Hypothalamus (tissue), 51 donors: ENCODE measurements at regions not wholly inside any gene's neighbourhood (a gene's known extent, or its start where the extent isn't known, plus 50 kb on each side); places are given as distances from the start of the nearest gene placed in this dataset.

Experiments used
- DNase-seq, 51 donors: peaks; one replicate each; lab custom pipeline; 2025; lab: John Stamatoyannopoulos, UW

- DNase-seq: no peak
Measured at GRCh38 chr4:138086611-138087041, 155.5 kb downstream of the SLC7A11 start.

GRCh38 chr4:138085736-138086305, 156.3 kb downstream of the SLC7A11 start:
- no peak for DNase-seq

- no peak for DNase-seq
Measured at GRCh38 chr4:138078751-138079520, 163.2 kb downstream of the SLC7A11 start.

- no peak for DNase-seq
Measured at GRCh38 chr4:138078253-138078652, 163.9 kb downstream of the SLC7A11 start.

- no peak for DNase-seq
Measured at GRCh38 chr4:138076561-138076960, 165.6 kb downstream of the SLC7A11 start.

GRCh38 chr4:138070816-138071215, 171.3 kb downstream of the SLC7A11 start:
- no peak for DNase-seq

- no peak for DNase-seq
Measured at GRCh38 chr4:138063581-138063980, 178.6 kb downstream of the SLC7A11 start.

- no peak for DNase-seq
Measured at GRCh38 chr4:138062929-138063328, 179.2 kb downstream of the SLC7A11 start.

- no peak for DNase-seq
Measured at GRCh38 chr4:138056541-138056940, 185.6 kb downstream of the SLC7A11 start.

GRCh38 chr4:138055890-138056289, 186.3 kb downstream of the SLC7A11 start:
- no peak for DNase-seq

GRCh38 chr4:138053641-138054301, 188.4 kb downstream of the SLC7A11 start:
- DNase-seq: no peak

GRCh38 chr4:138052806-138053632, 189.1 kb downstream of the SLC7A11 start:
- DNase-seq: peak in 1 of 51 donors; percentile 1

GRCh38 chr4:138051157-138051556, 191.0 kb downstream of the SLC7A11 start:
- DNase-seq: no peak

GRCh38 chr4:138050601-138051000, 191.5 kb downstream of the SLC7A11 start:
- no peak for DNase-seq

GRCh38 chr4:138049355-138049754, 192.8 kb downstream of the SLC7A11 start:
- DNase-seq: no peak

GRCh38 chr4:138047290-138047689, 194.9 kb downstream of the SLC7A11 start:
- no peak for DNase-seq

- no peak for DNase-seq
Measured at GRCh38 chr4:138045036-138045435, 197.1 kb downstream of the SLC7A11 start.

GRCh38 chr4:138039010-138039409, 203.1 kb downstream of the SLC7A11 start:
- no peak for DNase-seq

- DNase-seq: no peak
Measured at GRCh38 chr4:138037696-138038095, 204.5 kb downstream of the SLC7A11 start.

GRCh38 chr4:138035781-138036258, 206.3 kb downstream of the SLC7A11 start:
- DNase-seq: peak in 13 of 51 donors; percentile 1 to 44 (median 10)

GRCh38 chr4:138034871-138035270, 207.3 kb downstream of the SLC7A11 start:
- no peak for DNase-seq
